HL-60 (cell line): ENCODE measurements at regions not wholly inside any gene's neighbourhood (a gene's known extent, or its start where the extent isn't known, plus 50 kb on each side); places are given as distances from the start of the nearest gene placed in this dataset.

Source experiments
- DNase-seq, 2 experiments: peaks; one replicate each; pipeline ENCODE4 v3.0.0-alpha.2; 2010 to 2020; ENCODE audit warnings: low read depth in 1 of 2, low spot score in 1 of 2
- H3K27ac ChIP-seq: fragments of 250-450 bp; sonication (Bioruptor Pico); replicated peaks from 2 replicates; pipeline ENCODE4 v1.5.1; 2020; ENCODE audit warnings: mild to moderate bottlenecking, moderate library complexity
- H3K27me3 ChIP-seq: fragments of 250-450 bp; sonication (Bioruptor Pico); 2 replicates; pipeline ENCODE4 v1.5.1; 2021; ENCODE audit warnings: mild to moderate bottlenecking, moderate library complexity; ENCODE audit not compliant: insufficient read depth, poor library complexity, severe bottlenecking
- H3K4me3 ChIP-seq: replicated peaks from 2 replicates; pipeline ENCODE4 v1.5.1; 2011; ENCODE audit warnings: mild to moderate bottlenecking, control low read depth, low read length; ENCODE audit not compliant: insufficient read depth
- CTCF ChIP-seq: IDR thresholded peaks from one replicate; pipeline ENCODE4 v1.5.1; 2011; ENCODE audit warnings: low read length, control low read depth, inconsistent platforms; ENCODE audit not compliant: insufficient read depth
- GABPA ChIP-seq: IDR thresholded peaks from 2 replicates; pipeline ENCODE4 v1.6.1; 2012; ENCODE audit warnings: low read depth
- POLR2AphosphoS5 ChIP-seq: IDR thresholded peaks from 2 replicates; pipeline ENCODE4 v1.6.1; 2012; ENCODE audit warnings: low read depth
- REST ChIP-seq: IDR thresholded peaks from 2 replicates; pipeline ENCODE4 v1.6.1; 2012; ENCODE audit warnings: low read depth; ENCODE audit not compliant: insufficient replicate concordance
- SPI1 ChIP-seq: IDR thresholded peaks from 2 replicates; pipeline ENCODE4 v1.6.1; 2012; ENCODE audit warnings: low read depth, mild to moderate bottlenecking, borderline replicate concordance

GRCh38 chr3:64414043-64414442, 188.8 kb upstream of the PRICKLE2 start:
- H3K27me3 ChIP-seq, result no peaks in the 10 kb centered on the region

GRCh38 chr3:64411101-64411500, 185.8 kb upstream of the PRICKLE2 start:
- Histone ChIP-seq H3K4me3 (no peak overlapping the region), H3K27ac (no peak overlapping the region), H3K27me3 (no peaks in the 10 kb centered on the region)
- DNase-seq, result no peak
- no peak for TF ChIP-seq POLR2AphosphoS5
- no peak for TF ChIP-seq GABPA
- TF ChIP-seq CTCF, result no peak
- TF ChIP-seq REST, result no peak
- TF ChIP-seq SPI1, result no peak

More at GRCh38 chr3:64414043-64414442, 188.8 kb upstream of the PRICKLE2 start:
- no peak overlapping the region for H3K4me3 ChIP-seq
- no peak for DNase-seq
- TF ChIP-seq SPI1 (no peak), CTCF (no peak), POLR2AphosphoS5 (no peak), REST (no peak), GABPA (no peak)
- H3K27ac ChIP-seq, result no peak overlapping the region

GRCh38 chr3:64410226-64410625, 185.0 kb upstream of the PRICKLE2 start:
- H3K4me3 ChIP-seq, result no peak overlapping the region
- no peaks in the 10 kb centered on the region for H3K27me3 ChIP-seq
- DNase-seq, result no peak
- TF ChIP-seq REST, result no peak
- TF ChIP-seq CTCF, result no peak
- no peak for TF ChIP-seq GABPA
- no peak for TF ChIP-seq SPI1
- no peak for TF ChIP-seq POLR2AphosphoS5
- no peak overlapping the region for H3K27ac ChIP-seq
